ENCODE measurements at regions not wholly inside any gene's neighbourhood (a gene's known extent, or its start where the extent isn't known, plus 50 kb on each side); places are given as distances from the start of the nearest gene placed in this dataset.

GRCh38 chr15:31444844-31445243, 118.2 kb downstream of the KLF13 start:
- H3K4me3 ChIP-seq (ENCODE audit: low read depth, low read length): no peak overlapping the region
- no peak for DNase-seq (ENCODE audit: low read depth)
- TF ChIP-seq, protein P1, sequence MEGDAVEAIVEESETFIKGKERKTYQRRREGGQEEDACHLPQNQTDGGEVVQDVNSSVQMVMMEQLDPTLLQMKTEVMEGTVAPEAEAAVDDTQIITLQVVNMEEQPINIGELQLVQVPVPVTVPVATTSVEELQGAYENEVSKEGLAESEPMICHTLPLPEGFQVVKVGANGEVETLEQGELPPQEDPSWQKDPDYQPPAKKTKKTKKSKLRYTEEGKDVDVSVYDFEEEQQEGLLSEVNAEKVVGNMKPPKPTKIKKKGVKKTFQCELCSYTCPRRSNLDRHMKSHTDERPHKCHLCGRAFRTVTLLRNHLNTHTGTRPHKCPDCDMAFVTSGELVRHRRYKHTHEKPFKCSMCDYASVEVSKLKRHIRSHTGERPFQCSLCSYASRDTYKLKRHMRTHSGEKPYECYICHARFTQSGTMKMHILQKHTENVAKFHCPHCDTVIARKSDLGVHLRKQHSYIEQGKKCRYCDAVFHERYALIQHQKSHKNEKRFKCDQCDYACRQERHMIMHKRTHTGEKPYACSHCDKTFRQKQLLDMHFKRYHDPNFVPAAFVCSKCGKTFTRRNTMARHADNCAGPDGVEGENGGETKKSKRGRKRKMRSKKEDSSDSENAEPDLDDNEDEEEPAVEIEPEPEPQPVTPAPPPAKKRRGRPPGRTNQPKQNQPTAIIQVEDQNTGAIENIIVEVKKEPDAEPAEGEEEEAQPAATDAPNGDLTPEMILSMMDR (conservative IDR thresholded peaks at IDR 0.05; ENCODE audit: low read depth, low read length): no peak

DNA sequence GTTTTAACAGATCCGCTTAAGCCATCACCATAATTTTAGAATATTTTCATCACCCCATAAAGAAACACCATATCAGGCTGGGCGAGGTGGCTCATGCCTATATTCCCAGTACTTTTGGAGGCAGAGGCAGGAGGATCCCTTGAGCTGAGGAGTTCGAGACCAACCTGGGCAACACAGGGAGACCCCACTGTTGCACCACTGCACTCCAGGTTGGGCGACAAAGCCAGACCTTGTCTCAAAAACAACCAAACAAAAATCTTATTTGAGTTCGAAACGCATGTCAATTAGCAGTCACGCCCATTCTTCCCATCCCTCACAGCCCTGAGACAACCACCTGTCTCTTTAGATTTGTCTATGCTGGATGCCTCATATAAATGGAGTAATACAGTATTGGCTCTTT, 119.9 kb downstream of the KLF13 start:
- H3K4me3 ChIP-seq (ENCODE audit: low read depth, low read length): no peak overlapping the region
- DNase-seq (ENCODE audit: low read depth): no peak
- TF ChIP-seq, protein P1 (conservative IDR thresholded peaks at IDR 0.05; ENCODE audit: low read depth, low read length): no peak

GRCh38 chr15:31447931-31448634, 121.4 kb downstream of the KLF13 start:
- H3K4me3 ChIP-seq (ENCODE audit: low read depth, low read length): no peak overlapping the region
- TF ChIP-seq, protein P1 (conservative IDR thresholded peaks at IDR 0.05; ENCODE audit: low read depth, low read length): no peak
- DNase-seq (ENCODE audit: low read depth): no peak

DNA sequence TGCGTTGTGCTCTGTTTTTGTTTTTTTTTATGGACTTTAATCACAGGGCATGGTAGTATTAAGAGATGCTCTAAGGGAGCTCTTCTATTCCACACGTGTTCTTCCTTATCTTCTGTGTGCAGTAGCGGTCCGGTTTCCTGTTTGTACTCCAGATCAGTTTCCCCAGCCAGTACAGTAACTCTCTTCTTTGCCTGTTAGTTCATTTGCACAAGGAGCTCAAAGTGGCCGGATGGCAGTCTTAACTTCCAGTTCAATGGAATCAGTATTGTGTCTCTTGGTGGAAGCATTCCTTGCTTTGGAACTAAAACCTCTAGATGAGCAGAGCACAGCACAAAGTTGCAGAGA, 122.0 kb downstream of the KLF13 start:
- TF ChIP-seq, protein P1 (conservative IDR thresholded peaks at IDR 0.05; ENCODE audit: low read depth, low read length): no peak
- DNase-seq (ENCODE audit: low read depth): no peak
- no peak overlapping the region for H3K4me3 ChIP-seq (ENCODE audit: low read depth, low read length)

GRCh38 chr15:31452595-31453557, 126.2 kb downstream of the KLF13 start:
- TF ChIP-seq, protein P1 (conservative IDR thresholded peaks at IDR 0.05; ENCODE audit: low read depth, low read length): no peak
- no peak for DNase-seq (ENCODE audit: low read depth)
- H3K4me3 ChIP-seq (ENCODE audit: low read depth, low read length): no peak overlapping the region

DNA sequence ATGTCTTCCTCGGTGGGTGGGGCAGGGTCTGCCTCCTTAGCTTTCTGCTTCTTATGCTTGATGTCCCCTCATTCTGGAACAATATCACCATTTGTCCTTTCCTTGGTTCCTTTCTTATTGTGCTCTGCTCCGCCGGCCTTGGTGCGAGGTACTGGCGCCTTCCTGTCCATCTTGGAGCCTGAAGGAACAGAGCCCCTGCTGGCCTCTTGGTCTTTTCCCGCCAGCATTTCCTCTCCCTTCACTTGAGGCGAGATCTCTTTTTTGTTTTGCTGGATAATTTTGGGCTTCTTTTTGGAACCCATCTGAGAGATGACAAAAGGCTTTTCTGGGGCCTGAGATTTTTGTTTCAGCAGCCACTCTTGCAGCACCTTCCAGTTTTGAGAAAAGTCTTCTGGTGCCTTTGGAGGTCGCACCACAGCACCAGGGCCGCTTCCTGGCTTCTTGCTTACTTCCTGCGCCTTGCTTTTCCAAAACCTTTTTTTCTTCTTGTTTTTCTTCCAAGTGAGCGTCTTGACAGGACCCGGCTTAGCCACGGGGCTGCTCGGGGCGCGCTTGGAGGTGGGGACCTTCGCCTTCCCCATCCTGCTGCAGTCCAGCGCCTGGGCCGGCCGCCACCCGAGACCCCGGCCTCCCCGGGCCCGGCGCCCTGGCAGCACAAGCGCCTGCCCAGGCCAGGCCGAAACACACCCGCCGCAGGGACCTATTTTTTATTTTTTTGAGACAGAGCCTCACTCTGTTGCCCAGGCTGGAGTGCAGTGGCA, 127.1 kb downstream of the KLF13 start:
- H3K4me3 ChIP-seq (ENCODE audit: low read depth, low read length): no peak overlapping the region
- no peak for DNase-seq (ENCODE audit: low read depth)
- TF ChIP-seq, protein P1 (conservative IDR thresholded peaks at IDR 0.05; ENCODE audit: low read depth, low read length): no peak
